ENCODE measurements at regions not wholly inside any gene's neighbourhood (a gene's known extent, or its start where the extent isn't known, plus 50 kb on each side); places are given as distances from the start of the nearest gene placed in this dataset. TPM values are rescaled to one million over a fixed set of nuclear protein-coding genes. Genes with fewer than 3 reads are reported as not detected.

- DNase-seq = no peak
These were observed 49.7 kb upstream of the ZNF516 start for GRCh38 chr18:76544511-76545345.

Small RNAs in the stretch of these regions (small RNA-seq; reads per million reads assigned to genes)
- not detected for gene AC139085.1 (ENCODE audit: low replicate concordance)
